ENCODE measurements at regions not wholly inside any gene's neighbourhood (a gene's known extent, or its start where the extent isn't known, plus 50 kb on each side); places are given as distances from the start of the nearest gene placed in this dataset.

DNA sequence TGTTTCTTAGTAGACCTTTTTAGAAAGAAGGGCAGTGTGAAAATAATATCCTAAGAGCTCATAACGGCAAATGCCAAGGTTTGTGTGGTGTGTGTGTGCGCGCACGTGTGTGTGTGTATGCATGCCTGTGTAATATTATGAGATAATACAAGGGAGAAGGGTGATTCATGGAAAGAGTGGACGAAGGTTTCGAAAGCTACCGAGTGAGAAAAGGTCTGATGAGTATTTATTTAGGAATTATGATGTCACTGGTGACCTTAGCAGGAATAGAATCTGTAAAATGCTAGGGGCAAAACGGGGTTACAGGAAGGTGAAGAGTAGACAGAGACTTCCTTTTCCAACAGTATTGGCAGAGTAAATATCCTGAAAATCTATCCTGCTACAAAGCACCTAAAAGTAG lies 107.3 kb downstream of the AHR start:
- no peaks in the 10 kb centered on the region for H4K20me1 ChIP-seq (ENCODE audit: insufficient read depth)
- H3K9me3 ChIP-seq (ENCODE audit: low read length) = no peaks in the 10 kb centered on the region
- TF ChIP-seq TAF1 (IDR thresholded peaks at IDR 0.05; ENCODE audit: low read depth) (no peak), EP300 (conservative IDR thresholded peaks at IDR 0.05; ENCODE audit: poor library complexity, severe bottlenecking) (no peak), POLR2AphosphoS5 (IDR thresholded peaks at IDR 0.05) (no peak), RAD21 (conservative IDR thresholded peaks at IDR 0.05) (no peak), MXI1 (conservative IDR thresholded peaks at IDR 0.05; ENCODE audit: poor library complexity, severe bottlenecking) (no peak), SMC3 (conservative IDR thresholded peaks at IDR 0.05; ENCODE audit: poor library complexity) (no peak), EZH2 (IDR thresholded peaks at IDR 0.05; ENCODE audit: borderline replicate concordance, insufficient read depth, low read length, poor library complexity, severe bottlenecking) (no peak)
- TF ChIP-seq, protein P1, sequence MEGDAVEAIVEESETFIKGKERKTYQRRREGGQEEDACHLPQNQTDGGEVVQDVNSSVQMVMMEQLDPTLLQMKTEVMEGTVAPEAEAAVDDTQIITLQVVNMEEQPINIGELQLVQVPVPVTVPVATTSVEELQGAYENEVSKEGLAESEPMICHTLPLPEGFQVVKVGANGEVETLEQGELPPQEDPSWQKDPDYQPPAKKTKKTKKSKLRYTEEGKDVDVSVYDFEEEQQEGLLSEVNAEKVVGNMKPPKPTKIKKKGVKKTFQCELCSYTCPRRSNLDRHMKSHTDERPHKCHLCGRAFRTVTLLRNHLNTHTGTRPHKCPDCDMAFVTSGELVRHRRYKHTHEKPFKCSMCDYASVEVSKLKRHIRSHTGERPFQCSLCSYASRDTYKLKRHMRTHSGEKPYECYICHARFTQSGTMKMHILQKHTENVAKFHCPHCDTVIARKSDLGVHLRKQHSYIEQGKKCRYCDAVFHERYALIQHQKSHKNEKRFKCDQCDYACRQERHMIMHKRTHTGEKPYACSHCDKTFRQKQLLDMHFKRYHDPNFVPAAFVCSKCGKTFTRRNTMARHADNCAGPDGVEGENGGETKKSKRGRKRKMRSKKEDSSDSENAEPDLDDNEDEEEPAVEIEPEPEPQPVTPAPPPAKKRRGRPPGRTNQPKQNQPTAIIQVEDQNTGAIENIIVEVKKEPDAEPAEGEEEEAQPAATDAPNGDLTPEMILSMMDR (IDR thresholded peaks at IDR 0.05; ENCODE audit: poor library complexity, severe bottlenecking) = no peak
- TF ChIP-seq, protein P2, sequence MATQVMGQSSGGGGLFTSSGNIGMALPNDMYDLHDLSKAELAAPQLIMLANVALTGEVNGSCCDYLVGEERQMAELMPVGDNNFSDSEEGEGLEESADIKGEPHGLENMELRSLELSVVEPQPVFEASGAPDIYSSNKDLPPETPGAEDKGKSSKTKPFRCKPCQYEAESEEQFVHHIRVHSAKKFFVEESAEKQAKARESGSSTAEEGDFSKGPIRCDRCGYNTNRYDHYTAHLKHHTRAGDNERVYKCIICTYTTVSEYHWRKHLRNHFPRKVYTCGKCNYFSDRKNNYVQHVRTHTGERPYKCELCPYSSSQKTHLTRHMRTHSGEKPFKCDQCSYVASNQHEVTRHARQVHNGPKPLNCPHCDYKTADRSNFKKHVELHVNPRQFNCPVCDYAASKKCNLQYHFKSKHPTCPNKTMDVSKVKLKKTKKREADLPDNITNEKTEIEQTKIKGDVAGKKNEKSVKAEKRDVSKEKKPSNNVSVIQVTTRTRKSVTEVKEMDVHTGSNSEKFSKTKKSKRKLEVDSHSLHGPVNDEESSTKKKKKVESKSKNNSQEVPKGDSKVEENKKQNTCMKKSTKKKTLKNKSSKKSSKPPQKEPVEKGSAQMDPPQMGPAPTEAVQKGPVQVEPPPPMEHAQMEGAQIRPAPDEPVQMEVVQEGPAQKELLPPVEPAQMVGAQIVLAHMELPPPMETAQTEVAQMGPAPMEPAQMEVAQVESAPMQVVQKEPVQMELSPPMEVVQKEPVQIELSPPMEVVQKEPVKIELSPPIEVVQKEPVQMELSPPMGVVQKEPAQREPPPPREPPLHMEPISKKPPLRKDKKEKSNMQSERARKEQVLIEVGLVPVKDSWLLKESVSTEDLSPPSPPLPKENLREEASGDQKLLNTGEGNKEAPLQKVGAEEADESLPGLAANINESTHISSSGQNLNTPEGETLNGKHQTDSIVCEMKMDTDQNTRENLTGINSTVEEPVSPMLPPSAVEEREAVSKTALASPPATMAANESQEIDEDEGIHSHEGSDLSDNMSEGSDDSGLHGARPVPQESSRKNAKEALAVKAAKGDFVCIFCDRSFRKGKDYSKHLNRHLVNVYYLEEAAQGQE (IDR thresholded peaks at IDR 0.05; ENCODE audit: borderline replicate concordance) = no peak
- H3K79me2 ChIP-seq (replicated peaks; ENCODE audit: insufficient read depth, low read length) = no peaks in the 10 kb centered on the region
- H3K4me3 ChIP-seq (ENCODE audit: low read length) = no peak overlapping the region
- no peak overlapping the region for H3K27ac ChIP-seq (ENCODE audit: low read length)
- no peaks in the 10 kb centered on the region for H3K9me2 ChIP-seq (ENCODE audit: insufficient read depth, low read length)
- H3K27me3 ChIP-seq (ENCODE audit: insufficient read depth, low read depth, low read length) = no peaks in the 10 kb centered on the region
- H3F3A ChIP-seq (ENCODE audit: insufficient read depth, low read length, poor library complexity, severe bottlenecking) = no peaks in the 10 kb centered on the region
- H3K36me3 ChIP-seq (ENCODE audit: insufficient read depth, low read length) = no peaks in the 10 kb centered on the region
- H3K9ac ChIP-seq (ENCODE audit: low read length) = no peak overlapping the region
- H3K4me2 ChIP-seq (ENCODE audit: low read length) = no peak overlapping the region
- H2AFZ ChIP-seq (ENCODE audit: low read depth, low read length) = no peak overlapping the region

DNA sequence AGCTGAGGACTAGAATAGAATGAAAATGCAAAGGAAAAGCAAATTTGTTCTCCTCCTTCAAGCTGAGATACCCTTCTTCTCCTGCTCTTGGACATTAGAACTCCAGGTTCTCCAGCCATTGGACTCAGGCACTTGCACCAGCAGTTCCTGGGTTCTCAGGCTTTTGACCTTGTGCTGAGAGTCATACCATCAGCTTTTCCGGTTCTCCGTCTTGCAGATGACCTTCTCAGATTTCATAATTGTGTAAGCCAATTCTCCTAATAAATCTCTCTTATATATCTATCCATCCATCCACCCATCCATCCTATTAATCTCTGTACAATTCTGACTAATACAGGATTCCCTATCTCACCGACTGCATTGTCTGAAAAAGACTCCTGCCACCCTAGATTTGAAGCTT lies 108.3 kb downstream of the AHR start:
- H3K4me2 ChIP-seq (ENCODE audit: low read length) = no peak overlapping the region

More for the DNA sequence above, 108.3 kb downstream of the AHR start:
- no peaks in the 10 kb centered on the region for H3F3A ChIP-seq (ENCODE audit: insufficient read depth, low read length, poor library complexity, severe bottlenecking)
- no peaks in the 10 kb centered on the region for H3K9me2 ChIP-seq (ENCODE audit: insufficient read depth, low read length)
- H4K20me1 ChIP-seq (ENCODE audit: insufficient read depth) = no peaks in the 10 kb centered on the region
- H3K4me3 ChIP-seq (ENCODE audit: low read length) = no peak overlapping the region
- TF ChIP-seq EZH2 (IDR thresholded peaks at IDR 0.05; ENCODE audit: borderline replicate concordance, insufficient read depth, low read length, poor library complexity, severe bottlenecking) = no peak
- TF ChIP-seq, protein P2 (IDR thresholded peaks at IDR 0.05; ENCODE audit: borderline replicate concordance) = no peak
- TF ChIP-seq, protein P1 (IDR thresholded peaks at IDR 0.05; ENCODE audit: poor library complexity, severe bottlenecking) = no peak
- TF ChIP-seq MXI1 (conservative IDR thresholded peaks at IDR 0.05; ENCODE audit: poor library complexity, severe bottlenecking) = no peak
- no peak for TF ChIP-seq SMC3 (conservative IDR thresholded peaks at IDR 0.05; ENCODE audit: poor library complexity)
- TF ChIP-seq POLR2AphosphoS5 (IDR thresholded peaks at IDR 0.05) = no peak
- no peak for TF ChIP-seq TAF1 (IDR thresholded peaks at IDR 0.05; ENCODE audit: low read depth)
- no peak for TF ChIP-seq EP300 (conservative IDR thresholded peaks at IDR 0.05; ENCODE audit: poor library complexity, severe bottlenecking)
- TF ChIP-seq RAD21 (conservative IDR thresholded peaks at IDR 0.05) = no peak
- H3K79me2 ChIP-seq (replicated peaks; ENCODE audit: insufficient read depth, low read length) = no peaks in the 10 kb centered on the region
- H3K9me3 ChIP-seq (ENCODE audit: low read length) = no peaks in the 10 kb centered on the region
- no peaks in the 10 kb centered on the region for H3K27me3 ChIP-seq (ENCODE audit: insufficient read depth, low read depth, low read length)
- no peak overlapping the region for H3K27ac ChIP-seq (ENCODE audit: low read length)
- no peaks in the 10 kb centered on the region for H3K36me3 ChIP-seq (ENCODE audit: insufficient read depth, low read length)
- no peak overlapping the region for H3K9ac ChIP-seq (ENCODE audit: low read length)
- no peak overlapping the region for H2AFZ ChIP-seq (ENCODE audit: low read depth, low read length)
